SW 1271 (cell line): ENCODE measurements at regions not wholly inside any gene's neighbourhood (a gene's known extent, or its start where the extent isn't known, plus 50 kb on each side); places are given as distances from the start of the nearest gene placed in this dataset.

Source experiments
- DNase-seq, 2 experiments: peaks; one replicate each; lab custom pipeline; 2025; lab: John Stamatoyannopoulos, UW

GRCh38 chr1:67948151-67949080, 102.0 kb downstream of the DIRAS3 start:
- no peak for DNase-seq

- DNase-seq: no peak
Measured at GRCh38 chr1:67947114-67947513, 103.3 kb downstream of the DIRAS3 start.

- DNase-seq: no peak
Measured at GRCh38 chr1:67945733-67946374, 104.6 kb downstream of the DIRAS3 start.

GRCh38 chr1:67942274-67942673, 108.2 kb downstream of the DIRAS3 start:
- no peak for DNase-seq

DNA sequence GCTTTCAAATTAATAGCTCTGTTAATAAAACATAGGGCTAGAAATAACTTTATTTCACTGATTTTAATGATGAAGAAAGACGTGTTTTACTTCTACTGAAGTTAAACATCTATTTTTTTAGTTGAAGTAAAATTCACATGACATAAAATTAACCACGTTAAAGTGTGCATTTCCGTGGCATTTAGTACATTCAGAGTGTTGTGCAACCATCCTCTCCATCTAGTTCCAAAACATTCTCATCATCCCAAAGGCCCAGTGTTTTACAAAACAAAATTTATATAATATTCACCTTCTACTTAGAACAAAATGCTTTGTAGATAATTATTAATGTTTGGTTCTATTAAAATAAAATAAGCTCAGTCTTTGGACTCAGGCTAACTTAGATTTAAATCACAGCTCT, 108.5 kb upstream of the GNG12 start:
- no peak for DNase-seq

- no peak for DNase-seq
Measured at GRCh38 chr1:67941155-67941554, 107.9 kb upstream of the GNG12 start.

GRCh38 chr1:67939942-67940341, 106.7 kb upstream of the GNG12 start:
- DNase-seq: no peak

GRCh38 chr1:67939186-67939743, 106.0 kb upstream of the GNG12 start:
- DNase-seq: no peak

DNA sequence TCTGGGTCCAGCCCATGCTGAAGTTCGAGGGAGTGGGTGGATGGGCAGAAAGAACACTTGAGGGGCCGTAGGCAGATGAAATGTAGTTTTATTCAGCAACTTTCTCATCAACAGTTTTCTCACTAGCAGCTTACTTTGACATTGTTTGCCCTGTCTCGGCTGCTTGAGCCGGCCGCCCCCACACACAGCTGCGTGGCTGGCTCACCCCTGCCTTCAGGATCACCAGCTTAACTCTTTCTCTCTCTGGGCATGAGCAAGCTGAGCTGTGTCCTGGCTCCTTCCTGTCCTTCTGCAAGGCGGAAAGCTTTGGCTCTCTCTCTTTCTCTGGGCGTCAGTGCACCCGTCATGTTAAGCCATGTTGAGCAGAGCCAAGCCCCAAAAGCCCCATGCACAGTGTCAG, 104.4 kb upstream of the GNG12 start:
- no peak for DNase-seq

DNA sequence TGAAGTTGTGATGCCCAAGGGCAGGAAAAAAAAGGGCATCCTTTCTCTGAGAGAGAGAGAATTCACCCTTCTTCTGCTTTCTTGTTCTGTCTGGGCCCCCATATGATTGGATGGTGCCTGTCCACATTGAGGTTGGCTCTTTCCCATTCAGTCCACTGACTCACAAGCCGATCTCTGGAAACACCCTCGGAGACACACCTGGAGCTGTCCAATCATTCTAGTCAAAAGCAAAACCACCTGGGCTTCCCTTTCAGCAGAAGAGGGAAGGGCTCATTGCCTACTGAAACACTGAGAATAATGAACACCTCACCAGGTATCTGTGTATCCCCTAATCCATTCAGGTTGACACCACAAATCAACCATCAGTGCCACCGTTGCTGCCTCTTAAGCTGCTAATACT, 103.7 kb upstream of the GNG12 start:
- DNase-seq: no peak

- no peak for DNase-seq
Measured at GRCh38 chr1:67935560-67935959, 102.3 kb upstream of the GNG12 start.

DNA sequence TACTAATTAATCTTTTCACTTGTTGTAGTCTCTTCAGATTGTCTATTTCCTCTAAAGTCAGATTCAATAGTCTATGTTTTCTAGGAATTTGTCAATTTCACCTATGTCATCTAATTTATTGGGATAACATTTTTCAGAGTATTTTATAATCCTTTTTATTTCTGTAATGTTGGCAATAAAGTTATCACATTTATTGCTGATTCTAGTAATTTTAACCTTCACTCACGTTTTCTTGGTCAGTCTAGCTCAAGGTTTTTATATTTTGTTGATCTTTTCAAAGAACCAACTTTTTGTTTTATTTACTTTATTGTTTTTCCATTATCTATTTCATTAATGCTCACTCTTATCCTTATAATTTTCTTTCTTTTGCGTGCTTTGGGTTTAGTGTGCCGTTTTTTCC, 97.9 kb upstream of the GNG12 start:
- DNase-seq: no peak

DNA sequence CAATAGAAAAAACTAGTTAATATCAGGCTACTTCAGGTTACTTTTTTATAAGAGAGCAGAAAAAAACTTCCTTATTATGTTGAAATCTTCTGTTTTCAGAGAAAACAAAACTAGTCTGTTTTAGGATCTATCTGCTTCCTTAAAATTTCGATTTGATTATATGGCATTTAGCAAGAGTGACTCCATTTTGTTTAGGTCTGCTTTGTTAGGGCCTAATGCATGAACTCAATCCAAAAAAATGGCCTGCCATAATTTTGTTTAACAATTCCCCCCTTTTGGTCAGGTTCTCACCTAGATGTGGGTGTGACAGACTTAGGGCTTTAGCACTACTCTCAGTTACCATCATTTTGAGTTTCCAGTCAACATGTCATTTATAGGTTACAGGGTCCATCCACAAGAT, 89.8 kb upstream of the GNG12 start:
- DNase-seq: no peak

DNA sequence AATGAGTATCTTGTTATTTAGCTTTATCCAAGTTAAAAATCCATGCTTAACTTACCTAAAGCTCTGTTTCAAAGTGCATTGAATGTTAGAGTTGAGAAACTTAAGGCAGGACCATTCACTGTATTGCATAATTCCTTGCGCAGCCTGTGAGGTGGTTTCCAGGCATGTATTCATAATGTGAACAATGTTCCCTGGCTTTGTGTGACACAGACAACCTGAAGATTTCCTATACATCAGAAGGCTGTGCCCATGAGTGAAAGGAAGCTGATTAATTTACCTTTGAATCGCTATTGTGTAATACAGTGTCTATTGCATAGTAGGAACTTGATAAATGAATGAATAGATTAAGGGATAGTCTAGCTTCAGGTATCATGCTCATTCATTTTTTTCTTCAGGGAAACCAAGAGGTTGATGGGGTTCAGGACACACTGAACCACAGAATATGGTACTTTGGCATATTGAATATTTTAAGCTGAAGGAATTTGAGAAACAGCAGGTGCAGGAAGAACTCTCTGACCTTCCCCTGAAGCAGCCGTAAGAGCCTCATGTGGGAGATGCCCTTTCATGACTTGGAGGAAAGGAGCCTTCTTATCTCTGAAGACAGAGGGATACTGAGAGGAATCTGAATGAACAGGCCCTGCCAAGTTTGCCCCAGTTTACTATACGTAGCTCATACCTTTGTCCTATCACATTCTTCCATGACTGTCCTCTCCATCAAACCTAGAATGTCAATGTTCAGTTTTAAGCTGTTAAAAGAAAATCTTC, 88.6 kb upstream of the GNG12 start:
- DNase-seq: no peak

GRCh38 chr1:67919274-67920072, 86.2 kb upstream of the GNG12 start:
- DNase-seq: no peak

DNA sequence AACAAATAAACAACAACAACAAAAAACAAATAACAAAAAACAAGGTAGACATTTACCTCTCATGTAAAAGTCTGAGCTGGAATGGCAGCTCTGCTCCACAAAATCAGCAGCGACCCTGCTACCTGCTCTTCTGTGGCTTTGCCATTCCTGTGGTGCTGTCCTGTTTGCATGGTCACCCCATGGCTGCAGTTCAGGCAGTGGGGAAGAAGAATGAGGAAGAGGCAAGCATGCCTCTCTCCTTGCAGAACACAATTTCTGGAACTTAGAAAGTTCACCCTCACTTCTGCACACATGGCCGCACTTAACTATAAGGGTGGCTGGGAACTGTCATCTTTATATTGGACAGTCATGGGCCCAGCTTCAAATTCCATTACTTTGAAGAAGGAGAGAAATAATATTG, 84.8 kb upstream of the GNG12 start:
- no peak for DNase-seq

DNA sequence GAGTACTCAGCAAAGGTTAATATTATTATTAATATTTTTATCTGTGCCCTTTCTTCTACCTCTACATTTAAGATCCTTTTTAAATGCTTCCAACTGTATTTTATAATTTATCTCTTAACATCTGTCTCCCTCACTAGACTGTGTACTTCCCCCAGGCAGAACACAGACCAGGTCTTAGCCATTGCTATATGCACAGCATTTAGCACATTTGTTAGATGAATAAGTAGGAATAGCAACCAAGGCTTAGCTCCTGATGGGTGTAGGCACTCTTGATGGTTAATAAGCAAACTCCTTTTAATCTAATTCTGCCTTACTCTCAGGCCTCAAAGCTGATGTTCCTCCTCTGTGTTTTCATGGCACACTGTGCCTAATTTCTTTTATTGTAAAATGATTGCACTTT, 83.7 kb upstream of the GNG12 start:
- no peak for DNase-seq

DNA sequence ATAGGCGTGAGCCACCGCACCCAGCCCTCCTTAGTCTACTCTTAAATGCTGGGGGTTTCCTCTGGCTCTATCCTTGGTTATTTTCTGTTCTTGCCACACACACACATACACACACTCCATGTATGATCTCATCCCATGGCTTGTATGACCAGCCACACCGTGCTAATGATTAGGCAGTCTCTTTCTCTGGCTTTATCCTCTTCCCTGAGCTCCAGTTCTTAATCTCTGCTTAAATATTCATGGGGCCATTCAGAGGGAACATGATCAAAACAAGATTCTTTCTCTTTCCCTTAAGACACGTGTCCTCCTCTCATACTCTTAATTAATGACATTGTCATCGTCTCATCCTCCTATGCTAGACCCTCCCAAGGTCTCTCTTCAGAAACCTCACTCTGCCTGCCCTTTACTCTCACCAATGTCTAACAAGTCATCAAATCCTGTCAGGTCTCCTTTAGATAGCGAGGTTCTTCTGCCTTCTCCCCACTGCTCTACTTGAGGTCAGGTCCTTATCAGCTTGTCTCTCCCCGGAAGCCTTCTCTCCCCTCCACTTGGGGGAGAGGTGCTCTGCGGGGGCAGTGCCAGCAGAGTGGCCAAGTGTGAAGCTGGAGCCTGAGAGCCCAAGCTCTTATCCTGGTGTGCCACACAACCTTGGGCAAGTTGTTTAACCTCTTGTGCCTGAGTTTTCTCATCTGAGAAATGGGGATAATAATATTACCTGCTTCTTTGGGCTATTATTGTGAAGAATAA, 83.0 kb upstream of the GNG12 start:
- DNase-seq: no peak

GRCh38 chr1:67909776-67910175, 76.5 kb upstream of the GNG12 start:
- no peak for DNase-seq

- no peak for DNase-seq
Measured at GRCh38 chr1:67908250-67908936, 75.1 kb upstream of the GNG12 start.
